HCT116 (cell line): ENCODE measurements at regions not wholly inside any gene's neighbourhood (a gene's known extent, or its start where the extent isn't known, plus 50 kb on each side); places are given as distances from the start of the nearest gene placed in this dataset.

Source experiments
- ATAC-seq: fragments of 200-7000 bp; cut with Tn5 transposase; 2 replicates; pipeline ENCODE4 v1.9.1; 2020; ENCODE audit warnings: mild to moderate bottlenecking, moderate library complexity
- BruUV-seq: library from RNA; stranded (reverse); fragments of 400-500 nt; replicated peaks from 2 replicates; lab custom pipeline; 2021; lab: Mats Ljungman, UMichigan
- CTCF ChIA-PET: fragments of 300-600 bp; sonication (Branson Sonifier 250); formaldehyde crosslinking; loops from one replicate; lab custom pipeline; 2021; ENCODE audit warnings: antibody characterized with exemption; lab: Charles Lee
- POLR2A ChIA-PET: fragments of 300-600, 350-600 bp; sonication (Branson Sonifier 250); formaldehyde crosslinking; loops from one replicate; lab custom pipeline; 2021; ENCODE audit warnings: antibody characterized with exemption; lab: Charles Lee
- RAD21 ChIA-PET, 2 experiments: fragments of 300-600 bp; sonication (Branson Sonifier 250); formaldehyde crosslinking; loops; one replicate each; lab custom pipeline; 2023; ENCODE audit warnings: low total read pairs in 2 of 2; ENCODE audit not compliant: uncharacterized antibody in 2 of 2, unreplicated experiment in 2 of 2, low non-redundant PET in 1 of 2; lab: Charles Lee
- DNase-seq: peaks from one replicate; pipeline ENCODE4 v3.0.0-alpha.2; 2010; ENCODE audit warnings: low read depth, low spot score
- H2AFZ ChIP-seq: fragments of 200-600 bp; shearing (Covaris generic), sonication (generic); 2 replicates; pipeline ENCODE4 v1.6.1; 2017; ENCODE audit warnings: low read depth, mixed run types, mixed read lengths, antibody characterized with exemption, low read length; ENCODE audit not compliant: poor library complexity, severe bottlenecking
- H3K27ac ChIP-seq: 2 replicates; pipeline ENCODE4 v1.5.1; 2012; ENCODE audit warnings: low read depth, low read length
- H3K27me3 ChIP-seq: fragments of 200-600 bp; sonication (generic); 2 replicates; pipeline ENCODE4 v1.6.1; 2016; ENCODE audit warnings: mixed run types, low read length, mixed read lengths; ENCODE audit not compliant: insufficient read depth
- H3K36me3 ChIP-seq, 2 experiments: fragments of 200-500 bp in 1 of 2; fragments of 200-600 bp in 1 of 2; sonication (Bioruptor generic) in 1 of 2; sonication (generic) in 1 of 2; 2 replicates each; pipeline versions ENCODE4 v1.5.1 to v1.6.1; 2014 to 2016; ENCODE audit warnings: low read length in 2 of 2, inconsistent platforms in 1 of 2, mixed read lengths in 1 of 2, mixed run types in 1 of 2; ENCODE audit not compliant: insufficient read depth in 2 of 2, control insufficient read depth in 1 of 2
- H3K4me1 ChIP-seq, 2 experiments: fragments of 200-600 bp in 1 of 2; sonication (generic) in 1 of 2; 2 replicates each; pipeline versions ENCODE4 v1.5.1 to v1.6.1; 2012 to 2017; ENCODE audit warnings: low read length in 2 of 2, inconsistent platforms in 1 of 2, mild to moderate bottlenecking in 1 of 2, mixed read lengths in 1 of 2, mixed run types in 1 of 2, moderate library complexity in 1 of 2; ENCODE audit not compliant: insufficient read depth in 2 of 2, control insufficient read depth in 1 of 2
- H3K4me2 ChIP-seq: fragments of 200-600 bp; sonication (generic); 2 replicates; pipeline ENCODE4 v1.6.1; 2017; ENCODE audit warnings: mixed run types, low read length, mixed read lengths
- H3K4me3 ChIP-seq, 2 experiments: fragments of 200-600 bp in 1 of 2; sonication (generic) in 1 of 2; replicated peaks in 1 of 2; 2 replicates each; pipeline ENCODE4 v1.5.1; 2011 to 2016; ENCODE audit warnings: low read length in 2 of 2, control low read depth in 1 of 2, low read depth in 1 of 2, mild to moderate bottlenecking in 1 of 2, mixed read lengths in 1 of 2, mixed run types in 1 of 2
- H3K79me2 ChIP-seq: fragments of 200-600 bp; sonication (generic); 2 replicates; pipeline ENCODE4 v1.6.1; 2017; ENCODE audit warnings: mild to moderate bottlenecking, mixed run types, low read length, moderate library complexity, mixed read lengths; ENCODE audit not compliant: insufficient read depth
- H3K9ac ChIP-seq: fragments of 200-600 bp; sonication (generic); 2 replicates; pipeline ENCODE4 v1.6.1; 2016; ENCODE audit warnings: low read length, mixed read lengths
- H3K9me2 ChIP-seq: fragments of 200-600 bp; sonication (generic), shearing (Covaris generic); 2 replicates; pipeline ENCODE4 v1.6.1; 2017; ENCODE audit warnings: mixed run types, mild to moderate bottlenecking, moderate library complexity; ENCODE audit not compliant: insufficient read depth
- H3K9me3 ChIP-seq, 2 experiments: fragments of 200-500 bp in 1 of 2; fragments of 200-600 bp in 1 of 2; sonication (Bioruptor generic) in 1 of 2; sonication (generic) in 1 of 2; 2 replicates each; pipeline ENCODE4 v1.6.1; 2014 to 2017; ENCODE audit warnings: low read length in 2 of 2, mixed read lengths in 2 of 2, inconsistent platforms in 1 of 2, low read depth in 1 of 2, mild to moderate bottlenecking in 1 of 2, mixed run types in 1 of 2, moderate library complexity in 1 of 2; ENCODE audit not compliant: control insufficient read depth in 1 of 2, insufficient read depth in 1 of 2
- H4K20me1 ChIP-seq: fragments of 200-600 bp; sonication (generic), shearing (Covaris generic); 2 replicates; pipeline ENCODE4 v1.6.1; 2017; ENCODE audit warnings: mixed run types, mild to moderate bottlenecking, moderate library complexity; ENCODE audit not compliant: insufficient read depth
- JUND ChIP-seq: IDR thresholded peaks from 2 replicates; pipeline ENCODE4 v1.6.1; 2012
- RAD21 ChIP-seq: IDR thresholded peaks from 2 replicates; pipeline ENCODE4 v1.6.1; 2012; ENCODE audit warnings: low read depth, mild to moderate bottlenecking
- intact Hi-C: fragments of 100-400 bp; cut with micrococcal nuclease; formaldehyde crosslinking; loops from 2 replicates; pipeline ENCODE4 v1.10.0; 2022
- TF ChIP-seq, protein P1 (sequence below): IDR thresholded peaks from 2 replicates; pipeline ENCODE4 v1.6.1; 2012

DNA sequence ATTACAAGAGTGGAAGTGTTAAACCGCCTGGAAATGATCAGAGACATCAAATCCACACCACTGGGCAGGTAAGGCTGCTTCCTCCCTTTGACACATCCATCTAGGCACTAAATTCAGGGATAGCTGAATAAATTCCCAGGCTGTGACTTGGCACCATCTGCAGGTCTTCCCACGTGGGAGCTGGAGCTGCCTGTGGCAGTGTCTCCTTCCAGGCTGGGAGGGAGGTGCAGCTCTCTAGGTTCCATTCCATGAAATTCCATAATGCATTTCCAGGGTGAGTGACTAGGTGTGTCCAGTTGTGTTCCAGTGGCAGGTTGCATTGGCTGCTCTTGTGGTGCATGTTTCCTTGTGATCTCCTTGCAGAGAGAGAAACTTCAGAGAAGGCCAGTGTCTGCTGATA lies 188.9 kb upstream of the CXCR4 start:
- H3K4me1 ChIP-seq, result no peaks in the 10 kb centered on the region
- H3K4me2 ChIP-seq, result no peak overlapping the region
- no peaks in the 10 kb centered on the region for H4K20me1 ChIP-seq
- H3K27ac ChIP-seq, result no peak overlapping the region
- ATAC-seq (no peak), DNase-seq (no peak)
- no peaks in the 10 kb centered on the region for H3K9me3 ChIP-seq
- RAD21 ChIA-PET, result no interaction called here
- no peaks in the 10 kb centered on the region for H3K27me3 ChIP-seq
- no peaks in the 10 kb centered on the region for H3K79me2 ChIP-seq
- H3K9me2 ChIP-seq, result no peaks in the 10 kb centered on the region
- no peak overlapping the region for H3K4me3 ChIP-seq
- no peaks in the 10 kb centered on the region for H3K36me3 ChIP-seq
- TF ChIP-seq RAD21, result peak; percentile 20; the same call in 1 of the 2 replicates
- TF ChIP-seq, protein P1, sequence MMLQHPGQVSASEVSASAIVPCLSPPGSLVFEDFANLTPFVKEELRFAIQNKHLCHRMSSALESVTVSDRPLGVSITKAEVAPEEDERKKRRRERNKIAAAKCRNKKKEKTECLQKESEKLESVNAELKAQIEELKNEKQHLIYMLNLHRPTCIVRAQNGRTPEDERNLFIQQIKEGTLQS, result no peak
- CTCF ChIA-PET, result no interaction called here
- no peak overlapping the region for H2AFZ ChIP-seq
- BruUV-seq, result no TSS peak
- POLR2A ChIA-PET, result no interaction called here
- intact Hi-C loops, result no loop called here
- no peak overlapping the region for H3K9ac ChIP-seq

DNA sequence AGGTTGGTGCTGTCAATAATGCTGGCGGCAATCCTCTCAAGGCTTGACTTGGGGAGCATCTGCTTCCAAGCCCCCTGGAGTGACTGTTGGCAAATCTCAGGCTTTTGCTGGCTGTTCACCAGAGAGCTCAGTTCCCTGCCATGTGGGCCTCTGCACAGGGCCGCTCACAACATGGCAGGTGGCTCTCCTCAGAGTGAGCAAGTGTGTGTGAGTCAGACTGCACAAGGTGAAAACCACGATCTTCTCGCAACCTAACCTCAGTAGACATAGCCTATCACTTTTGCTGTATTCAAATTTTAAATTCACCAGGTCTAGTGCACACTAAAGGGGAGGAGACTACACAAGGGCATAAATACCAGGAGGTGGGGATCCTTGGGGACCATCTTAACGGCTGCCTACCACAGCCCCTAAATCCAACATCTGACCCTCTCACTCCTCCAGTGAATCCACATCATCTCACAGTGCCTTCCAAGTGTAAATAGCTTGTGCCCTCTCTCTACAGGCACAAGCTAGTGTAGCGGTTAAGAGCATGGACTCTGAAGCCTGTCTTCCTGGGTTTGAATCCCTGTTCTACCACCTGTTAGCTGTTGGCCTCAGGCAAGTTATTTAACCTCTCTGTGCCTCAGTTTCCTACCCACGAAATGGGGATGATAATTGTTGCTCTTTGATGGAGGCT lies 187.7 kb upstream of the CXCR4 start:
- Histone ChIP-seq H4K20me1 (no peaks in the 10 kb centered on the region), H3K36me3 (no peaks in the 10 kb centered on the region), H3K27me3 (no peaks in the 10 kb centered on the region), H3K4me2 (no peak overlapping the region), H3K9ac (no peak overlapping the region), H3K79me2 (no peaks in the 10 kb centered on the region), H3K27ac (no peak overlapping the region), H3K4me1 (no peaks in the 10 kb centered on the region), H2AFZ (no peak overlapping the region), H3K9me3 (no peaks in the 10 kb centered on the region), H3K4me3 (no peak overlapping the region), H3K9me2 (no peaks in the 10 kb centered on the region)
- DNase-seq, result no peak
- ChIA-PET RAD21 (no interaction called here), POLR2A (no interaction called here), CTCF (no interaction called here)
- TF ChIP-seq, protein P1, result 0 out of 2 replicates have a peak, but pooled peaks have one; percentile 16
- no peak for TF ChIP-seq JUND
- intact Hi-C loops, result no loop called here
- ATAC-seq, result peak; percentile 27; the same call in 1 of the 2 replicates
- BruUV-seq, result no TSS peak
